ENCODE measurements at regions not wholly inside any gene's neighbourhood (a gene's known extent, or its start where the extent isn't known, plus 50 kb on each side); places are given as distances from the start of the nearest gene placed in this dataset.

DNA sequence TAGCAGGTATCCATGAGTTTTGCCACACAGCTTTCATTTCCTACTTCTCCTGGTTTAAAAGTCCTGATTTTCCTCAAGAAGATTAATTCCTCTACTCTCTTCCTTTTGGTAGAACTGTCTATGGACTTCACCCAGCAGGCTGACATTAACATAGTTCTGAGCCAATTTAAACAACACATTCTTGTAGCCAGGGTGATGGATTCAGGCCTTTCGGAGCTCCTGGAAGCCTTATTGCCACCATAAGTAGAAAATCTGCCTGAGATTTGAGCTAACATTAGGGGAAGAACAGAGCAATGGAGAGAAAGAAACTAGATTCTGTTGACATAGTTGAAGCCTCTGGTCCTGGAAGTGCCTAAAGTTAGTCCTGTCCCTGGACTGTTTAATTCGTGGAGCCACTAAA, 449.8 kb downstream of the TAFA4 start:
- peak in 1 of 6 donors; percentile 13 for DNase-seq (ENCODE audit: low read depth in 4 of 6, low spot score in 6 of 6)
- Histone ChIP-seq H3K27me3 (ENCODE audit: control insufficient read depth, insufficient read depth, low read length) (no peaks in the 10 kb centered on the region), H3K9me3 (ENCODE audit: control insufficient read depth, insufficient read depth, low read length) (no peaks in the 10 kb centered on the region), H3K36me3 (ENCODE audit: control insufficient read depth, insufficient read depth, low read length) (no peaks in the 10 kb centered on the region), H3K4me3 (ENCODE audit: low read depth, low read length) (no peak overlapping the region), H3K4me1 (ENCODE audit: control insufficient read depth, insufficient read depth, low read length) (no peaks in the 10 kb centered on the region), H3K27ac (ENCODE audit: low read depth, low read length) (no peak overlapping the region)
- 89% methylated on average over 1 of the region's 2 CpGs for WGBS (ENCODE audit: insufficient coverage)

DNA sequence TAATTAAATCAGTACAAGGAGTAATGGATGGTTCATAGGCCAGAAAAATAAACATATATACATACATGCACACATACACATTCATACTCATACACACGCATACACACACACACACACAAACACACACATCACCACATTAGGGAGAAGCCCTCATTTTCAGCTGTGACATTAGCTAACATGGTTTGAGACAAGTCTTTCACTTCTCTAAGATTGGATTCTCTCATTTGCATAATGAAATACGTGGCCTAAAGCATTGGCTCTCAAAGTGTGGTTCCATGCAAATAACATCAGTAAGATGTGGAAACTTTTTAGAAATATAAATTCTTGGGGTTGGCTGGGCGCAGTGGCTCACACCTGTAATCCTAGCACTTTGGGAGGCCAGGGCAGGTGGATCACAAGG, 452.6 kb downstream of the TAFA4 start:
- Histone ChIP-seq H3K4me3 (ENCODE audit: low read depth, low read length) (no peak overlapping the region), H3K27ac (ENCODE audit: low read depth, low read length) (no peak overlapping the region)
- WGBS (ENCODE audit: insufficient coverage) = 100% methylated on average over 1 of the region's 3 CpGs

DNA sequence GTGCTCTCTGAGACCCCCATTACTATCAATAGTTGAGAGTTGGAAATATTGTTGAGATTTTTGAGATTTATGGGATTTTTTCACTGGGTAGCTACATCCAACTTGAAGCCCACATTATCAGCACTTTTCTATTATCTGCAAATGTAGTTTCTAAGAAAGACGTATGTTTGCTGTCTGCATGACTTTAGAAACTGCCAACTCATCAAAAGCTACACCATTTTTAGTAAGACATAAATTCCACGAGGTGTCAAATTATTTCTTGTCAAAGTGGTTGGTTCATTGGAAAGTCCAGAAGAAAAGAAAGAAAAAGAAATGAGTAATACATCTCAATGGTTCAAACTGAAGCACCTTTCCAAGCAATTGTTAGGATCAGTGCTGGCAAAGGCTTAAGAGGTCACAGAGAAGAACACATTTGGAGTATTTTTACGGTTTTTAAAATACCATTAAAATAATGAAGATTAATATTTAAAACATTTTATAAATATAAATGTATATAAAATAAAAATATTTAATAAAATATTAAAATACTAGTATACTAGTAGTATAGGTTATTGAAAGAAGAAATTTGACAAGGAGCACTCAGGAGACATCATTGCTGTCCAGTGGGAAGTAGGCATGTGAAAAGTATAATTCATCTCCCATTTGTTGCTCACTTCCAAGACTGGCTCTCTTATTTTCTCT, 463.5 kb downstream of the TAFA4 start:
- no peaks in the 10 kb centered on the region for H3K27me3 ChIP-seq (ENCODE audit: control insufficient read depth, insufficient read depth, low read length)
- H3K9me3 ChIP-seq (ENCODE audit: control insufficient read depth, insufficient read depth, low read length) = no peaks in the 10 kb centered on the region
- no peaks in the 10 kb centered on the region for H3K4me1 ChIP-seq (ENCODE audit: control insufficient read depth, insufficient read depth, low read length)
- H3K27ac ChIP-seq (ENCODE audit: low read depth, low read length) = no peak overlapping the region
- H3K4me3 ChIP-seq (ENCODE audit: low read depth, low read length) = no peak overlapping the region
- H3K36me3 ChIP-seq (ENCODE audit: control insufficient read depth, insufficient read depth, low read length) = no peaks in the 10 kb centered on the region
- DNase-seq (ENCODE audit: low read depth in 4 of 6, low spot score in 6 of 6) = no peak
- WGBS (ENCODE audit: insufficient coverage) = no CpG with 5 or more reads among the region's 3 CpGs

More for the DNA sequence above, 452.6 kb downstream of the TAFA4 start:
- H3K9me3 ChIP-seq (ENCODE audit: control insufficient read depth, insufficient read depth, low read length) = no peaks in the 10 kb centered on the region
- no peaks in the 10 kb centered on the region for H3K36me3 ChIP-seq (ENCODE audit: control insufficient read depth, insufficient read depth, low read length)
- H3K4me1 ChIP-seq (ENCODE audit: control insufficient read depth, insufficient read depth, low read length) = no peaks in the 10 kb centered on the region
- no peak for DNase-seq (ENCODE audit: low read depth in 4 of 6, low spot score in 6 of 6)
- H3K27me3 ChIP-seq (ENCODE audit: control insufficient read depth, insufficient read depth, low read length) = no peaks in the 10 kb centered on the region

GRCh38 chr3:68467465-68467864, 464.9 kb downstream of the TAFA4 start:
- WGBS (ENCODE audit: insufficient coverage) = 84% methylated on average over 2 of the region's 2 CpGs
- Histone ChIP-seq H3K27ac (ENCODE audit: low read depth, low read length) (no peak overlapping the region), H3K9me3 (ENCODE audit: control insufficient read depth, insufficient read depth, low read length) (no peaks in the 10 kb centered on the region), H3K4me1 (ENCODE audit: control insufficient read depth, insufficient read depth, low read length) (no peaks in the 10 kb centered on the region), H3K27me3 (ENCODE audit: control insufficient read depth, insufficient read depth, low read length) (no peaks in the 10 kb centered on the region), H3K4me3 (ENCODE audit: low read depth, low read length) (no peak overlapping the region), H3K36me3 (ENCODE audit: control insufficient read depth, insufficient read depth, low read length) (no peaks in the 10 kb centered on the region)
- DNase-seq (ENCODE audit: low read depth in 4 of 6, low spot score in 6 of 6) = no peak

DNA sequence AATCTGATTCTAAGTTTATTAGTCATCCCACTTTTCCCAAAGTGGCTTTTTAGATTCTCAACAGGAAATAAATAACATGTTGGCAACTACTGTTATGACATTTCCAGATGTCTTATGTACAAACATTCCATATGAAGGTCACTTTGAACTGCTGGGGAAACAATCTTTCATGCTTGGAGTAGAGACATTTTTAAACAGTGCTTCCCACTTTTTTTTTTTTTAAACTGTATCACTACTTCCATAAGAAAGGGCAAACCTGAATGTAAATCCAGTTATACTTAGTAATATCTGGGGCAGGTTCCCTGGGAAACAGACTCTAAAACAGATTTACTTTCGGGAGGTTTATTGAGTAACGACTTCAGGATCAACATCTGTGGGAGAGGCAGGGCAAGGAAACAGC, 473.8 kb downstream of the TAFA4 start:
- Histone ChIP-seq H3K27ac (ENCODE audit: low read depth, low read length) (no peak overlapping the region), H3K4me3 (ENCODE audit: low read depth, low read length) (no peak overlapping the region), H3K36me3 (ENCODE audit: control insufficient read depth, insufficient read depth, low read length) (no peaks in the 10 kb centered on the region), H3K9me3 (ENCODE audit: control insufficient read depth, insufficient read depth, low read length) (no peaks in the 10 kb centered on the region), H3K27me3 (ENCODE audit: control insufficient read depth, insufficient read depth, low read length) (no peaks in the 10 kb centered on the region), H3K4me1 (ENCODE audit: control insufficient read depth, insufficient read depth, low read length) (no peaks in the 10 kb centered on the region)
- DNase-seq (ENCODE audit: low read depth in 4 of 6, low spot score in 6 of 6) = no peak
- WGBS (ENCODE audit: insufficient coverage) = 79% methylated on average over 2 of the region's 2 CpGs

GRCh38 chr3:68448510-68449383, 483.6 kb downstream of the TAFA4 start:
- H3K27ac ChIP-seq (ENCODE audit: low read depth, low read length) = no peak overlapping the region
- WGBS (ENCODE audit: insufficient coverage) = 100% methylated on average over 1 of the region's 5 CpGs

GRCh38 chr3:68447885-68448284, 484.5 kb downstream of the TAFA4 start:
- Histone ChIP-seq H3K4me3 (ENCODE audit: low read depth, low read length) (no peak overlapping the region), H3K27ac (ENCODE audit: low read depth, low read length) (no peak overlapping the region), H3K9me3 (ENCODE audit: control insufficient read depth, insufficient read depth, low read length) (no peaks in the 10 kb centered on the region), H3K27me3 (ENCODE audit: control insufficient read depth, insufficient read depth, low read length) (no peaks in the 10 kb centered on the region), H3K4me1 (ENCODE audit: control insufficient read depth, insufficient read depth, low read length) (no peaks in the 10 kb centered on the region), H3K36me3 (ENCODE audit: control insufficient read depth, insufficient read depth, low read length) (no peaks in the 10 kb centered on the region)
- DNase-seq (ENCODE audit: low read depth in 4 of 6, low spot score in 6 of 6) = peak in 1 of 6 donors; percentile 16

More at GRCh38 chr3:68448510-68449383, 483.6 kb downstream of the TAFA4 start:
- Histone ChIP-seq H3K4me1 (ENCODE audit: control insufficient read depth, insufficient read depth, low read length) (no peaks in the 10 kb centered on the region), H3K36me3 (ENCODE audit: control insufficient read depth, insufficient read depth, low read length) (no peaks in the 10 kb centered on the region), H3K9me3 (ENCODE audit: control insufficient read depth, insufficient read depth, low read length) (no peaks in the 10 kb centered on the region), H3K27me3 (ENCODE audit: control insufficient read depth, insufficient read depth, low read length) (no peaks in the 10 kb centered on the region), H3K4me3 (ENCODE audit: low read depth, low read length) (no peak overlapping the region)
- no peak for DNase-seq (ENCODE audit: low read depth in 4 of 6, low spot score in 6 of 6)

DNA sequence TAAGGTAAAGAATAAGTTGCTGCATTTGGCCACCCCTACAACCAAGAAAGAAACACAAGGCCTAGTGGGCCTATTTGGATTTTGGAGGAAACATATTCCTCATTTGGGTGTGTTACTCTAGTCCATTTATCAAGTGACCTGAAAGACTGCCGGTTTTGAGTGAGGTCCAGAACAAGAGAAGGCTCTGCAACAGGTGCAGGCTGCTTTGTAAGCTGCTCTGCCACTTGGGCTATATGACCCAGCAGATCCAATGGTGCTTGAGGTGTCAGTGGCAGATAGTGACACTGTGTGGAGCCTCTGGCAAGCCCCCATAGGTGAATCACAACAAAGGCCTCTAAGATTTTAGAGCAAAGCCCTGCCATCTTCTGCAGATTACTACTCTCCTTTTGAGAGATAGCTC, 491.3 kb downstream of the TAFA4 start:
- H3K4me1 ChIP-seq (ENCODE audit: control insufficient read depth, insufficient read depth, low read length) = no peaks in the 10 kb centered on the region
- no peaks in the 10 kb centered on the region for H3K27me3 ChIP-seq (ENCODE audit: control insufficient read depth, insufficient read depth, low read length)
- DNase-seq (ENCODE audit: low read depth in 4 of 6, low spot score in 6 of 6) = no peak
- H3K36me3 ChIP-seq (ENCODE audit: control insufficient read depth, insufficient read depth, low read length) = no peaks in the 10 kb centered on the region
- whole genome bisulfite sequencing (ENCODE audit: insufficient coverage) = 100% methylated on average over 1 of the region's 1 CpG
- no peak overlapping the region for H3K27ac ChIP-seq (ENCODE audit: low read depth, low read length)
- H3K4me3 ChIP-seq (ENCODE audit: low read depth, low read length) = no peak overlapping the region
- no peaks in the 10 kb centered on the region for H3K9me3 ChIP-seq (ENCODE audit: control insufficient read depth, insufficient read depth, low read length)

DNA sequence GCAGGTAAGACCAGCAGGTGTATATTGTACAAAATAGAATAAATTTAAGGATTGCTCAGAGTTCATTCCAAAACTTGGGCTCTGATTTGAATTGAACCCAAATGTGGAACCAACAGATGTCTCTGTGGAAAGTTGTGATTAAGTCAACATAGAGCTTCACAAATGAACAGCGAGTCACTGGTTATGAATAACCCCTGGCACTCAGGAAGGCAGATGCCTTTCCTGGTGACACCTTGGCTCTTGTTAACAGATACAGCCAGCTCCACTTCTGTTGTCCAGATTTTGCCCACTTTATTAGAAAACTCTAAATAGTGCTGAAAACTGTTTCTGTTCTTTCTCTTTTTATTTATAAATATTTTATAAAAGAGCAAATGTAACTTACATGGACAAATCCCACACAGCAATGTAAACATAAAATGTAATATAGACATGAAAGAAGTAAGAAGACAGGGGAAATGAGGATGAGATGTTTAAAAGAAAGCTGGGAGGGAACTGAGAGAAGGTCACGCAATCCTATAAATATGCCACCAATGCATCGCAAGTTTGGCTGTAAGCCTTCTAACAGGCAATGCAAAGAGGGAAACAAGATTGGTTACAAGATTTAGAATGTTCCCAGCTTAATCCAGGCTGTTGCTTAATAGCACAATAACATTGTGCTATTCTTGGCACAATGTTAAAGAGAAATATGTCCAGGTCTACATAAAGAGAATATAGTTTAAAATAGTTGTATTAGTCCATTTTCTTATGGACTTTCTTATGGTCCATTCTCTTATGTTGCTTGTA, 495.5 kb downstream of the TAFA4 start:
- Histone ChIP-seq H3K27me3 (ENCODE audit: control insufficient read depth, insufficient read depth, low read length) (no peaks in the 10 kb centered on the region), H3K4me1 (ENCODE audit: control insufficient read depth, insufficient read depth, low read length) (no peaks in the 10 kb centered on the region), H3K9me3 (ENCODE audit: control insufficient read depth, insufficient read depth, low read length) (no peaks in the 10 kb centered on the region), H3K4me3 (ENCODE audit: low read depth, low read length) (no peak overlapping the region), H3K27ac (ENCODE audit: low read depth, low read length) (no peak overlapping the region), H3K36me3 (ENCODE audit: control insufficient read depth, insufficient read depth, low read length) (no peaks in the 10 kb centered on the region)
- no CpG with 5 or more reads among the region's 3 CpGs for WGBS (ENCODE audit: insufficient coverage)
- DNase-seq (ENCODE audit: low read depth in 4 of 6, low spot score in 6 of 6) = no peak

All from spinal cord (tissue), 9 donors.